ENCODE measurements at regions not wholly inside any gene's neighbourhood (a gene's known extent, or its start where the extent isn't known, plus 50 kb on each side); places are given as distances from the start of the nearest gene placed in this dataset.

DNA sequence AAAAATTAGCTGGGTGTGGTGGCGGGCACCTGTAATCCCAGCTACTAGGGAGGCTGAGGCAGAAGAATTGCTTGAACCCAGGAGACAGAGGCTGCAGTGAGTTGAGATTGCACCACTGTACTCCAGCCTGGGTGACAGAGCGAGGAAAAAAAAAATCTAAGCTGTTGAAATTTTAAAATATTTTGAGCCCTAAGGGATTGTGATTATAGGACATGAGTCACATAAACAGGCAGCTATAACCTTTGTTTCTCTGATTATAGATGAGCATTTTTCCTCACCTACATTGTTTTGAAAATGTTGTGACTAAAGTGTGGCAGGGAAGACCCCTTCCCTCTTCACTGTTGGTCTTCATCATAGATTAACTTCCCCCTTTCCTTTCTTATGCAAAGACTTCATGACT, 135.5 kb downstream of the MGAT5B start:
- TF ChIP-seq, protein P1, sequence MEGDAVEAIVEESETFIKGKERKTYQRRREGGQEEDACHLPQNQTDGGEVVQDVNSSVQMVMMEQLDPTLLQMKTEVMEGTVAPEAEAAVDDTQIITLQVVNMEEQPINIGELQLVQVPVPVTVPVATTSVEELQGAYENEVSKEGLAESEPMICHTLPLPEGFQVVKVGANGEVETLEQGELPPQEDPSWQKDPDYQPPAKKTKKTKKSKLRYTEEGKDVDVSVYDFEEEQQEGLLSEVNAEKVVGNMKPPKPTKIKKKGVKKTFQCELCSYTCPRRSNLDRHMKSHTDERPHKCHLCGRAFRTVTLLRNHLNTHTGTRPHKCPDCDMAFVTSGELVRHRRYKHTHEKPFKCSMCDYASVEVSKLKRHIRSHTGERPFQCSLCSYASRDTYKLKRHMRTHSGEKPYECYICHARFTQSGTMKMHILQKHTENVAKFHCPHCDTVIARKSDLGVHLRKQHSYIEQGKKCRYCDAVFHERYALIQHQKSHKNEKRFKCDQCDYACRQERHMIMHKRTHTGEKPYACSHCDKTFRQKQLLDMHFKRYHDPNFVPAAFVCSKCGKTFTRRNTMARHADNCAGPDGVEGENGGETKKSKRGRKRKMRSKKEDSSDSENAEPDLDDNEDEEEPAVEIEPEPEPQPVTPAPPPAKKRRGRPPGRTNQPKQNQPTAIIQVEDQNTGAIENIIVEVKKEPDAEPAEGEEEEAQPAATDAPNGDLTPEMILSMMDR (conservative IDR thresholded peaks at IDR 0.05 in 1 of 2, IDR thresholded peaks at IDR 0.05 in 1 of 2; ENCODE audit: extremely low read depth in 1 of 2, insufficient read depth in 1 of 2, low read depth in 1 of 2, low read length in 2 of 2), result no peak
- no peak for TF ChIP-seq EZH2 (IDR thresholded peaks at IDR 0.05; ENCODE audit: borderline replicate concordance, low read length)

All from mammary epithelial cell (primary cell).